Activated T-cell treated with anti-CD3 and anti-CD28 coated beads, Interleukin-2, amount 50 U/mL, for 72 hours (primary cell): ENCODE measurements at regions not wholly inside any gene's neighbourhood (a gene's known extent, or its start where the extent isn't known, plus 50 kb on each side); places are given as distances from the start of the nearest gene placed in this dataset.

Source experiments
- ATAC-seq, 2 donors: fragments of 150-1000 bp; cut with Tn5 transposase; replicated peaks in 1 of 2; 2 replicates each; pipeline ENCODE4 v1.10.0; 2021; ENCODE audit warnings: moderate library complexity in 2 of 2, mild to moderate bottlenecking in 1 of 2
- DNase-seq, 2 donors: peaks; one replicate each; pipeline ENCODE4 v3.0.0; 2021 to 2022; ENCODE audit warnings: mixed read lengths in 1 of 2
- H3K27ac Mint-ChIP-seq: one replicate; pipeline ENCODE4 v1.8.0; 2022; ENCODE audit warnings: mild to moderate bottlenecking, moderate library complexity, mixed read lengths
- H3K27me3 Mint-ChIP-seq: one replicate; pipeline ENCODE4 v1.8.0; 2022; ENCODE audit warnings: low read depth, mixed read lengths
- H3K36me3 Mint-ChIP-seq, 2 donors: one replicate each; pipeline ENCODE4 v1.8.0; 2022; ENCODE audit warnings: mixed read lengths in 2 of 2, mild to moderate bottlenecking in 1 of 2; ENCODE audit not compliant: insufficient read depth in 2 of 2
- H3K4me1 Mint-ChIP-seq: one replicate; pipeline ENCODE4 v1.8.0; 2022; ENCODE audit warnings: low read depth, mixed read lengths
- H3K4me3 Mint-ChIP-seq, 2 donors: one replicate each; pipeline ENCODE4 v1.8.0; 2022; ENCODE audit warnings: mild to moderate bottlenecking in 2 of 2, mixed read lengths in 2 of 2, moderate library complexity in 2 of 2
- H3K9me3 Mint-ChIP-seq, 2 donors: one replicate each; pipeline ENCODE4 v1.8.0; 2022; ENCODE audit warnings: mixed read lengths in 2 of 2

GRCh38 chr2:10232096-10232815 lies 70.4 kb upstream of the HPCAL1 start:
- no peak for DNase-seq
- H3K27ac Mint-ChIP-seq = no peak overlapping the region
- H3K4me3 Mint-ChIP-seq = no peak overlapping the region
- peaks cover 7 to 10% of the 10 kb centered on the region in 2 donors for H3K9me3 Mint-ChIP-seq
- no peaks in the 10 kb centered on the region for H3K27me3 Mint-ChIP-seq
- no peaks in the 10 kb centered on the region for H3K4me1 Mint-ChIP-seq
- no peaks in the 10 kb centered on the region for H3K36me3 Mint-ChIP-seq
- no peak for ATAC-seq

DNA sequence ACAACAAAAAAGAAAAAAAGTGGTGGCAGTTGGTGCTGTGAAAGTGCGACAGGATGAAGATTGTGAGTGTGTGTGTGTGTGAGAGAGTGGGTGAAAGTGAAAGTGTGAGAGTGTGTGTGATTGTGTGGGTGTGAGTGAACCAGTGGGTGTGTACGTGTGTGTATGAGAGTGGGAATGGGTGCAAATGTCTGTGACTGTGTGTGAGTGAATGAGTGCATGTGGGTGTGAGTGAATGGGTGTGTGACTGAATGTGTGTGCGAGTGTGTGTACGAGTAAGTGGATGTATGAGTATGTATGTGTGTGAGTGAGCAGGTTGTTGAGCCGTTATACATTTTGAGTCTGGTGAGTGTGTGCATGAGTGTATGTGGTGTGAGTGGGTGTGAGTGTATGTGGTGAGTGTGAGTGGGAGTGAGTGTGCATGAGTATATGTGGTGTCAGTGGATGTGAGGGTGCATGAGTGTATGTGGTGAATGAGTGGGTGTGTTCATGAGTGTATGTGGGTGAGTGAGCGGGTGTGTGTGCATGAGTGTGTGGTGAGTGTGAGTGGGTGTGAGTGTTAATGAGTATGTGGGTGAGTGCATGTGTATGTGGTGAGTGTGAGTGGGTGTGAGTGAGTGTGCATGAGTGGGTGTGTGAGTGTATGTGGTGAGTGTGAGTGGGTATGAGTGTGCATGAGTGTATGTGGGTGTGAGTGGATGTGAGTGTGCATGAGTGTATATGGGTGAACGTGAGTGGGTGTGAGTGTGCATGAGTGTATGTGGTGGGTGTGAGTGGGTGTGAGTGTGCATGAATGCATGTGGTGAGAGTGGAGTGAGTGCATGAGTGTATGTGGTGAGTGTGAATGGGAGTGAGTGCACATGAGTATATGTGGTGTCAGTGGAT lies 69.3 kb upstream of the HPCAL1 start:
- Mint-ChIP-seq H3K4me3 (no peak overlapping the region), H3K27ac (no peak overlapping the region), H3K4me1 (no peaks in the 10 kb centered on the region), H3K36me3 (no peaks in the 10 kb centered on the region), H3K27me3 (no peaks in the 10 kb centered on the region), H3K9me3 (peaks cover 7 to 10% of the 10 kb centered on the region in 2 donors)
- DNase-seq (no peak), ATAC-seq (peak; percentile 23 to 24)

GRCh38 chr2:10234013-10234306 lies 68.7 kb upstream of the HPCAL1 start:
- no peaks in the 10 kb centered on the region for H3K4me1 Mint-ChIP-seq
- no peak for ATAC-seq
- H3K36me3 Mint-ChIP-seq = no peaks in the 10 kb centered on the region
- peaks cover 7 to 10% of the 10 kb centered on the region in 2 donors for H3K9me3 Mint-ChIP-seq
- H3K27me3 Mint-ChIP-seq = no peaks in the 10 kb centered on the region
- no peak for DNase-seq
- no peak overlapping the region for H3K4me3 Mint-ChIP-seq
- H3K27ac Mint-ChIP-seq = no peak overlapping the region

DNA sequence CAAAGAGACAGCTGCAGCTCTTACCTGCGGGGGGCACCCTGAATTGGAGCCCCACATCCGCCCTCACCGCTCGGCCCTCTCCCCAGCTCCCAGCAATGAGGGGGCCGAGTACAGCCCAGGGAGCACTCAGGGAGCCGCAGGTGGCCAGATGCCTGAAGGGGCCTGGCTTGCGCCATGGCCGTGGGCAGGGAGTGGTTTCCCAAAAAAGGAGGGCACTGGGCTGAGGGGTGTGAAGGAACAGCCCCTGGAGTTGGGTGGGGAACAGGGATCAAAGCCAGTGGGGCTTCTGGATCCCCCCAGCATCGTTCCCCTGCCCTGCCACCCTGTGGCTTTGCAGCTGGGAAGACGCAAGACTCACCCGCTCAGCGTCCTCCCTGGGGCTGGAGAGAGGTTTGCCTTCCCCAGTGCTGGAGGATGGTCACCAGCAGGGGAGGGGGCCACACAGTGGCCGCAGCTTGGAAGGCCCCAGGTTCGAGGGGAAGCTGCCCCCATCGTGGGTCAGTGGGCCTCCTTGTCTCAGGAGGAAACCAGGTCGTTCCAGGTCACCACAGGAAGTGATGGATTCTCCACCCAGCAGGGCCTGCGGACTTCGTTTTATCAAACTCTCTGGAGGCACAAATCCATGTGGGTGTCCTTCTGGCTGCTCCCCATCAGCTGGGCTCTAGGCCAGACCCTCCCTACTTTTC lies 68.2 kb upstream of the HPCAL1 start:
- Mint-ChIP-seq H3K4me3 (no peak overlapping the region), H3K36me3 (no peaks in the 10 kb centered on the region), H3K9me3 (peaks cover 7 to 10% of the 10 kb centered on the region in 2 donors), H3K27ac (no peak overlapping the region), H3K4me1 (no peaks in the 10 kb centered on the region), H3K27me3 (no peaks in the 10 kb centered on the region)
- DNase-seq = no peak
- no peak for ATAC-seq

- no peak overlapping the region for H3K27ac Mint-ChIP-seq
- H3K4me1 Mint-ChIP-seq = no peaks in the 10 kb centered on the region
- H3K9me3 Mint-ChIP-seq = peaks cover 7 to 10% of the 10 kb centered on the region in 2 donors
- H3K27me3 Mint-ChIP-seq = no peaks in the 10 kb centered on the region
- no peak for ATAC-seq
- DNase-seq = no peak
- no peak overlapping the region for H3K4me3 Mint-ChIP-seq
- no peaks in the 10 kb centered on the region for H3K36me3 Mint-ChIP-seq
Measured at GRCh38 chr2:10235099-10235908, 67.4 kb upstream of the HPCAL1 start.

GRCh38 chr2:10235909-10236550 lies 66.7 kb upstream of the HPCAL1 start:
- no peak overlapping the region for H3K4me3 Mint-ChIP-seq
- H3K4me1 Mint-ChIP-seq = no peaks in the 10 kb centered on the region
- H3K27me3 Mint-ChIP-seq = no peaks in the 10 kb centered on the region
- peaks cover 7 to 10% of the 10 kb centered on the region in 2 donors for H3K9me3 Mint-ChIP-seq
- ATAC-seq (no peak), DNase-seq (no peak)
- H3K36me3 Mint-ChIP-seq = no peaks in the 10 kb centered on the region
- no peak overlapping the region for H3K27ac Mint-ChIP-seq

GRCh38 chr2:10236571-10237391 lies 65.9 kb upstream of the HPCAL1 start:
- no peaks in the 10 kb centered on the region for H3K36me3 Mint-ChIP-seq

DNA sequence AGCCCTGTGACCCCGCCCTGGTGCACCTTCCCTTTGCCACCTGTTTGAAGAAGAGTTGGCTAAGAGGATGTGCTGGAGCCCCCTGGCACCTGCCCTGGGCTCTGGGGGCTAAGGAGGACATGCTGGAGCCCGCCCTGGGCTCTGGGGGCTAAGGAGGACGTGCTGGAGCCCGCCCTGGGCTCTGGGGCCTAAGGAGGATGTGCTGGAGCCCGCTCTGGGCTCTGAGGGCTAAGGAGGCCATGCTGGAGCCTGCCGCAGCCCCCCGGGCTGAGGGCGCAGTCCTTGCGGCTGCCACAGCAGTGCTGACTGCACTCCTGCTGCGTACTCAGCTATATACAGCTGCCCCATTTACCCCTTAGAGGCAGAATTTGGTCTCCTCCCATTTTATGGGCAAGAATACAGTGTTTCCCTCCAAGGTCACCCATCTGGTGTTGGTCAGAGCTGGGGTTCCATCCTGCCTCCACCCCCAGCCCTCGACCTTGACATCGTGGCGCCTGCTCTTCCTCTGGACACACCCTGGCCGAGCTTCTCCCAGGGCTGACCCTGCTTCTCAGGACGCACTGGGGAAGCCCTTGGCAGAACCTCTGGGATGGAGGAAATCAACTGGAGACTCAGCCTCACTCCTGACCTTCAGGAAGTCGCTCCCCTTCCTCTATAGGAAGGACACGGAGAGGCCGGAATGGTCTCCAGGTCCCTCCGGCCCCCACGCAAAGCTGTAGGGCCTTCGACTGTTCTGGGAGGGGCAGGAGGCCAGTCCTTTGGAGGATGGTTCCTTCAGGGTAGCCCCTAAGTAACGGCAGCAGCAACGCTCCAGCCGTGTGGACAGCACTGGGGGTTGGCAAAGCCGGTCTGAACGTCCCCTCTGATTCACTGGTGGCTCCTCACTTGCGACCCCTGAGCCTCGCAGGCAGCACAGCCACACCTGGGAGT lies 65.0 kb upstream of the HPCAL1 start:
- H3K9me3 Mint-ChIP-seq = peaks cover 7 to 10% of the 10 kb centered on the region in 2 donors
- no peaks in the 10 kb centered on the region for H3K36me3 Mint-ChIP-seq
- DNase-seq = no peak

More at GRCh38 chr2:10236571-10237391, 65.9 kb upstream of the HPCAL1 start:
- no peaks in the 10 kb centered on the region for H3K4me1 Mint-ChIP-seq
- H3K27ac Mint-ChIP-seq = no peak overlapping the region
- H3K4me3 Mint-ChIP-seq = no peak overlapping the region
- DNase-seq = no peak
- no peak for ATAC-seq
- peaks cover 7 to 10% of the 10 kb centered on the region in 2 donors for H3K9me3 Mint-ChIP-seq
- no peaks in the 10 kb centered on the region for H3K27me3 Mint-ChIP-seq

DNA sequence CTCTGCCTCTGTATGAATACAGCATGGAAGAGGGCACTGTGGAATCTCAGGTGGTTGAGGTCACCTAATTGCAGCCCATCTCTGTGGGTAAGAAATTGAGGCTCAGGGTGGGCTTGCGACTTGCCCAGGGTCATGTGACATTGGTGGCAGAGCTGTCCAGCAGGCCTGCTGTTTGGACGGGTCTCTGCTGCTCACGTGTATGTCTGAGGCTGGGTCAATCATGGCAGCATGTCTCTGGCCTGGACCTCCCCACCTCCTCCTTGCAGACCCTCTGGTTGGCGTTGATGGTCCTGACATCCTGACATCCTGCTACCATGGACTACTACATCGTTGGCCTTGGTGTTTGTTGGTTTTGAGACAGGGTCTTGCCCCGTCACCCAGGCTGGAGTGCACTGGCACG lies 64.3 kb upstream of the HPCAL1 start:
- ATAC-seq = no peak
- Mint-ChIP-seq H3K27me3 (no peaks in the 10 kb centered on the region), H3K9me3 (peaks cover 3 to 5% of the 10 kb centered on the region in 2 donors)

More for the DNA sequence above, 65.0 kb upstream of the HPCAL1 start:
- H3K27ac Mint-ChIP-seq = no peak overlapping the region
- H3K4me1 Mint-ChIP-seq = no peaks in the 10 kb centered on the region
- ATAC-seq = peak in 1 of 2 donors; percentile 15
- no peak overlapping the region for H3K4me3 Mint-ChIP-seq
- no peaks in the 10 kb centered on the region for H3K27me3 Mint-ChIP-seq

DNA sequence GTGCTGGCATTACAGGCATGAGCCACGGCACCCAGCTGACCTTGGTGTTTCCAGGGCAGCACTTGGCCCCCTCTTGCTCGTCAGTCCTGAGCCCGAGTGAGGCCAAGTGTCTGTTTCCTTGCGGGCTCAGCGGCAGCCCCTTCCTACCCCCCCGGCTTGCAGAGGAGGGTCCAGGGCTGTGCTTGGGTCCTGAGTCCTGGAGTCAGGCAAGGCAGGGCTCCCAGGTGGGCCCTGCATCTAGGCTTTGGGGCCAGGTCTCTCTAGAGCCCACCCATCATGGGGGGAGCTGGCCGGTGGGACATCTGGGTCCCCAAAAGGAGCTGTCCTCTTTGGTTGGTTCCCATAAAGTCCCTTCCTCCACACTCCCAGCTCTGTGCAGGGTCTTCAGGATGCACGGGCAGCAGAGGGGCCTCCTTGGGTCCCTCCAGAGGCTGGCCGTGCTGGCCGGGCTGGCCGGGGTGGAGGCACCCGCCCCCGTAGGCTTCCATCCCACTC lies 63.7 kb upstream of the HPCAL1 start:
- Mint-ChIP-seq H3K4me1 (no peaks in the 10 kb centered on the region), H3K36me3 (no peaks in the 10 kb centered on the region), H3K4me3 (no peak overlapping the region), H3K27me3 (no peaks in the 10 kb centered on the region), H3K27ac (no peak overlapping the region), H3K9me3 (no peaks in the 10 kb centered on the region)
- ATAC-seq (no peak), DNase-seq (no peak)

More for the DNA sequence above, 64.3 kb upstream of the HPCAL1 start:
- DNase-seq = no peak
- Mint-ChIP-seq H3K4me1 (no peaks in the 10 kb centered on the region), H3K4me3 (no peak overlapping the region), H3K27ac (no peak overlapping the region), H3K36me3 (no peaks in the 10 kb centered on the region)

DNA sequence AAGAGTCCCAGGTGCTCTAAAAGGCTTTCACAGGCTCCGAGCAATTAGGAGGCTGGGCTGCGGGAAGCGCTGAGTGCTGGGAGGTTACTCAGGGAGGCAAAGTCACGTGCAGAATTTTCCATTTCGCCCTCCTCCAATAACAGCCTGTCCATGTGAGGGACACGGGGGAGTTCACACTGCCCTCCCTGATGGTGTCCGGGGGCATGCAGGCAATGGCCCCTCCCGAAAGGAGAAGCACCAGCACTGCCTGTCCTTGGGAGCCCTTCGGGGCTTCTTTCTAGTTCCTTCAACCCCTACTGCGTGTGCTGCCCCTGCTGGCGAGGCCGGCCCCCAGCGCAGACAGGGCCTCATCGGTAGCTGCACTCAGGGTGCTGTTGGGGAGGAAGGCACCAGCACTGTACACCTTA lies 63.1 kb upstream of the HPCAL1 start:
- no peaks in the 10 kb centered on the region for H3K36me3 Mint-ChIP-seq
- no peaks in the 10 kb centered on the region for H3K27me3 Mint-ChIP-seq
- H3K4me1 Mint-ChIP-seq = no peaks in the 10 kb centered on the region
- H3K4me3 Mint-ChIP-seq = no peak overlapping the region
- H3K9me3 Mint-ChIP-seq = no peaks in the 10 kb centered on the region
- H3K27ac Mint-ChIP-seq = no peak overlapping the region
- ATAC-seq = no peak
- DNase-seq = no peak
